GM21515 (cell line): ENCODE measurements at regions not wholly inside any gene's neighbourhood (a gene's known extent, or its start where the extent isn't known, plus 50 kb on each side); places are given as distances from the start of the nearest gene placed in this dataset.

ENCODE experiments used
- ATAC-seq: cut with Tn5 transposase; IDR thresholded peaks from one replicate; pipeline ENCODE4 v1.9.1; 2021; ENCODE audit not compliant: unreplicated experiment

DNA sequence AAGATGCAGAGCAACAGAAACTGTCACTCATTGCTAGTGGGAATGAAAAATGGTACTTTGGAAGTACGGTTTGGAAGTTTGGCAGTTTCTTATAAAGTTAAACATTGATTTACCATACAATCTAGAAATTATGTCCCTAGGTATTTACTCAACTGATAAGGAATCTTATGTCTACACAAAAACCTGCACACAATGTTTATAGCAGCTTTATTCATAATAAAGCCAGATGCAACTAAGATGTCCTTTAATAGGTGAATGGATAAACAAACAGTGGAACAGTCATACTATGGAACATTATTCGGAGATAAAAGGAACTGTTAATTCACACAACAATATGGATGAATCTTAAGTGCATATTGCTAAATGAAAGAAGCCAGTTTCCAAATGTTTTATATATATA, 96.2 kb upstream of the SIRPA start:
- no peak for ATAC-seq

DNA sequence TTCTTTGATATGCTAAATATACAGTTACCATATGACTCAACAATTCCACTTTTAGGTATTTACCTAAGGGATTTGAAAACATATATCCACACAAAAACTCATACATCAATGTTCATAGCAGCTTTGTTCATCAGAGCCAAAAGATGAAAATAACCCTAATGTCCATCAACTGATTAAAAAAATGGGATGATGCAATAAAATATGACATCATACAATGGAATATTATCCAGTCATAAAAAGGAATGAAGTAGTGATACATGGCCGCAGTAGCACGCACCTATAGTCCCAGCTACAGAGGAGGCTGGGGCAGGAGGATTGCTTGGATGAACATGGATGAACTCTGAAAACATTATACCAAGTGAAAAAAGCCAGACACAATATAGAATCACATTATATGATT, 101.4 kb upstream of the SIRPA start:
- no peak for ATAC-seq

DNA sequence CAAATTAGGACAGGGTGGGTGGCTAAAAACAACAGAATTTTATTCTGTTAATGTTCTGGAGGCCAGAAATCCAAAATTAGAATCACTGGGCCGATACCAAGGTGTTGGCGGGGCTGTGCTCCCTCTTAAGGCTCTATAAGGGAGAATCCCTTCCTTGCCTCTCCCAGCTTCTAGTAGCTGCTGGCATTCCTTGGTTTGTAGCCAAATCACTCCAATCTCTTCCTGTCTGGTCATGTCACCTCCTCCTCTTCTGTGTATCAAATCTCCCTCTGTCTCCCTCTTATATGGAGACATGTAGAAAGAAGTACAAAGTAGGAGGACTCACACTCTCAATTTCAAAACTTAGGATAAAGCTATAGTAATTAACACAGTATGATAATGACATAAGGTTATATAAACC, 102.9 kb upstream of the SIRPA start:
- ATAC-seq = no peak

DNA sequence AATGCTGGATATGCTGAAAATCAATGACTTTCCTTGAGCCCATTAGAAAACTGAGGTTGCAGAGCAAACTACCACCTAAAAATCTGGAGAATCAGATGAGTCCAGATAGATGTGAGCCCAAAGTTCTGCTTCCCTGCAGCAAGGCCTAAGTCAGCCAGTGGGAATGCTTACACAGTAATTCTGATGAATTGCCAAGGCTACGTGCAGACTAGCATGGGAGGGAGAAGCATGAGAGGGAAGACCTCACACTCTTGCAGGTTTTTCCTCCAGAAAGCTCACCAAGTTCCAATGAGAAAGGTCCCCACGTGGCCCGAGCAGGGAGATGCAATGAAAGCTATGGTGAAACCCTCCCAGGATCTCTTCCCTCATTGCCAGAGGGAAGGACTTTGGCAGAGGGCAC, 104.8 kb upstream of the SIRPA start:
- no peak for ATAC-seq

DNA sequence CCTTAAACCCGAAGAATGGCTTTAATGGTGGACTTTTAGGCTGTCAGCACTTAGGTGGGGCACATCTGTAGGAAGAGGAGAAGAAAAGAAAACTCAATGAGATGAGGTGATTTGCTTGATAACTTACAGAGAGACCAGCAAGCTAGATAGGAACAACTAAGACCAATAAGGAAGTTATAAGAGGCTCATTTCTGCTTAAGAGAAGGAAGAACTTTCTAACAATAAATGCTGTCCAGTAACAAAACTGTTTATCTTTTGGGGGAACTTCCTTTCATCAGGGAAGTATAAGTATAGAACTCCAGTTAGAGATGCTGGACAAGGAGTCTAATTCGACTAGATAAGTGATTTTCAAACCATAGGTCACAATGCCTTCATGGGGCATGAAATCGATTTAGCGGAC, 107.2 kb upstream of the SIRPA start:
- ATAC-seq = no peak

DNA sequence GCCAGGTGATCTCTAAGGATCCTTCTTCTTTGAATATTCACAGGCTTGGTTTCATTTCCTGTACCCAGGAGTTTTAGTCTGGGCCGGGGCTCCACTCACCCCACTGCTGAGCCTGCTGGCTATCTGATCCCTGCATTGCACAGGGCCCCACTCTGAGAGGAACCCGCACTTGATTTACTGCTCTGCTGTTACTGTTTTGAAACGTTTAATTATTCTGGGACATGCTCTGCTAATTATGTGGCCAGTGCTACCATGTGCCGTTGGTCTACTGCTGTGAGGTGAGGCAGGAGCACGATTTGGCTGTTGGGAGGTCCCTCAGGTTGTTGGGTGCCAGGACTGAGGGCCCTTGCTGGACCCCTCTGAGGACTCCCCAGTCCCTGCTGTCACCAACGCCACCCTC, 108.7 kb upstream of the SIRPA start:
- ATAC-seq = no peak

DNA sequence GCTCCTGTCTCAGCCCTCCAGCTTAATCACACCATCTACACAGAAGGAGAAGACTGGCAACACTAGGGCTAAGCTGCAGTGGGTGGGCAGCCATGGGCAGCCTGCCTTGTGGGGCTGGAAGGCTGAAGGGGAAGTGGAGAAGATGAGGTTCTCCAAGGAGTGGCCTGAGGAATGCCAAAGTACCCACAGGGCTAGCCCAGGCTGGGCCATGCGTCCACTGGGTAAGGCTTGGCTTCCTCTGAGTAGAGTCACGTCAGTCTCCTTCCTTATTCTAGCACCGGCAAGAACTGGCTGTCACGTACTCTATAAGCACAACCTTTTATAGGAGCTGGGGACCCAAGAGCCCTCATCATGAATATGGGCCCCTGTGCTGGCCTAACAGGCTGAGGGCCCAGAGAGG, 110.6 kb upstream of the SIRPA start:
- no peak for ATAC-seq

DNA sequence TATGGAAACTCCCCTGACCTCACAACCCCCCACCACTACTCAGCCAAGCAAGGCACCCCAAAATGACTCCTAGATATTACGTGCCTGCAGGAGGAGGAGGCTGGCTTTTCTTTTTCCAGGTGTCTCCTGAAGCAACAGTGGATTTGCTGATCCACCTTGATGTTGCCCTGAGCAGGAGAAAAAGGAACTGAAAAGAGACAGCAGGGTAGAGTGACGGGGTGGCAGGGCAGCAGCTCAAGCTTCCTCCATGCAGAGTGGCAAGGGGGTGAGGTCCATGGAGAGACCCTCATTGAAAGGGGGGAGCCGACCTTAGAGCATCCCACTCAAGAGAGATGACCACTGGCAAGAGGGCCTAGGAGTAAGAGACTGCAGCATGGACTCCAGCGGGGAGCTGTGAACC, 112.0 kb upstream of the SIRPA start:
- ATAC-seq = no peak

DNA sequence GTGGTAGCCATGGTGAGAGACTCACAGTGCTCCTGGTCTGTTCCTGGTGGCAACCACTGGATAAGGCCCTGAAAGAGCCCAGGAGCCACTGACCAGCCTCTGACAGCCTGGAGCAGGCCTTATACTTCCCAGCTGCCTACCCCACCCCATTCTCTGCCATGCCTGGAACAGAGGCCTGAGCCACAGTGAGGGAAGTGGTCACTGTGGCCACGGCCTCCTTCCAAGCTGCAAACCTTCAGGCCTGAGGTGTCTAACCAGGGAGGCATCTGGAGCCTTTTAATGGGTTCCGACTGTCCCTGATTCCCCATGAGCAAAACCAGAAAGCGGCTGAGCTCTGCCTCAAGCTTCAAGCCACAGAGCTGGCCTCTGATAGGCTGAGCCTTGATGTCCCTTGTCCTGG, 113.0 kb upstream of the SIRPA start:
- no peak for ATAC-seq

DNA sequence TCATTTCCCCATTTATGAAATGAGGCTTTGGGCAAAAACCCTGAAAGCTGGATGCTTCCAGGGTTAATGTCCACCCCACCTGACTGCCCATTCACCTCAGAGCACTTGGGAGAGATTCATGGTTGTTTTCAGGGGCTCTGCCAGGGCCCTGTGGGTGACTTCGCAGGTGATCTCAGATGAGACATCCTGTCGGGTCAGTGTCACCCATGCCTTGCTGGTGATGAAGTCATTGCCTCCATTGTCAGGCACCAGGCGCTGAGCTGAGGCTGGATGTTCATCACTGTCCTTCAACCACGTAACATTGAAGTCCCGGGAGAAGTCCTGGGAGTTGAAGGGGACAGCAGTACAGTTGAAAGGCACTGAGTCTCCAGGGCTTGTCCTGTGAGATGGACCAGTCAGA, 115.6 kb upstream of the SIRPA start:
- no peak for ATAC-seq

DNA sequence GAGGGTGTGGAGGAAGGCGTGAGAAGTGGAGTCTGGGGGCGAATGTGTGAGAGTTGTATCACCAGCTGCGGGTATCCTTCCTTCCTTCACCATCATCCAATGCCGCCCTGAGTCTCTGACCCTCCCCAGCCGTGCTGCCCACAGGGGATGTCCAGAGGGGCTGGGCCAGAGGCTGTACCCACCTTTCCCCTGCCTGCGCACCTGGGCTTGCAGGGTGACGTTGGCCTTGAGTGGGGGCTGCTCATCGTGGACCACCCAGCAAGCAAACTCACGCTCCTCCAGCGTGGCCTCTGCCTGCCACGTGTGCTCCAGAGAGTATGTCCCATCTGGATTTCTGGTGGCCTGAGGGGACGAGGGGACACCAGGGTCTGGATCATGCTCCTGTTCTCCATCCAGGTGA, 116.9 kb upstream of the SIRPA start:
- no peak for ATAC-seq

DNA sequence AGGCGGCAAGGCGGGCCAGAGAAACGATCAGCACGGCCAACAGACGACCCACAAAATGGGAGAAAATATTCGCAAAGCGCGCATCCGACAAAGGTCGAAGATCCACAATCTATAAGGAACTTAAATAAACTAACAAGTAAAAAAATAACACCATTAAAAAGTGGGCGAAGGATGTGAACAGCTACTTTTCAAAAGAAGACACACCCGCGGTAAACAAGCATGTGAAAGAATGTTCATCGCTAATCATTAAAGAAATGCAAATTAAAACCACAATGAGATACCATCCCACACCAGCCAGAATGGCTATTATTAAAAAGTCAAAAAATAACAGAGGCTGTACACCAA, 117.8 kb upstream of the SIRPA start:
- no peak for ATAC-seq

DNA sequence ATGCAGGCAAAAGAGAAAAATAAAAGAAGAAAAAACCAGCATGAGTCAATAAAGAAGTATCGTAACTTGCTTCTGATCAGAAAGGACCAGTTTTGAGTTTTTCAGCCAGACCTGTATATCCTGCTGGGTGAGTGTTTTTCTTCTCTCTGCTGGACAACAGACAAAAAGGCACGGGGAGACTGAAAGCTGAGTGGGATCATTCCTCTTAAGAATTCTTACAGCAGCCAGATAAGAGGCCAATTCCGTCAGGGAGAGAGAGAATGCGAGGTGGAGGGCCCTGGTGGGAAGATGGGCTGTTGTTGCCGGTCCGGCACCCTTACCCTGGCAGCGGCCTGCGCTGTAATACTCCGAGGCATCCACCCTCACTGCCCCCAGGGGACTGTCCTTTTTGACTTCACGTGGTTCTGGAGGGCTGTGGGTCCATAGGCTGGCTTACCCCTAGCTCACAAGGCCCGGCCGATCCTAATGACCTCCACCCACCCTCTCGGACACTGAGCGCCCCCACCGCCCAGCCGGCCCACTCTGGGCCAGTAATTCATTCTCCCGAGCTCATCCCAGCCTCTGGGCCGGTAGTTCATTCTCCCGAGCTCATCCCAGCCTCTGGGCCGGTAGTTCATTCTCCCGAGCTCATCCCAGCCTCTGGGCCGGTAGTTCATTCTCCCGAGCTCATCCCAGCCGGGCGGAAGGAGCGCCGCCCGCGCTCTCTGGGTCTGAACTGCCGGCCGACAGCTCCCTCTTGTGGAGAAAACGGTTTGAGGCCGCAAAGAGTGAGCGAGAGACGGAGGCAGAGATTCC, 118.3 kb upstream of the SIRPA start:
- ATAC-seq = no peak

DNA sequence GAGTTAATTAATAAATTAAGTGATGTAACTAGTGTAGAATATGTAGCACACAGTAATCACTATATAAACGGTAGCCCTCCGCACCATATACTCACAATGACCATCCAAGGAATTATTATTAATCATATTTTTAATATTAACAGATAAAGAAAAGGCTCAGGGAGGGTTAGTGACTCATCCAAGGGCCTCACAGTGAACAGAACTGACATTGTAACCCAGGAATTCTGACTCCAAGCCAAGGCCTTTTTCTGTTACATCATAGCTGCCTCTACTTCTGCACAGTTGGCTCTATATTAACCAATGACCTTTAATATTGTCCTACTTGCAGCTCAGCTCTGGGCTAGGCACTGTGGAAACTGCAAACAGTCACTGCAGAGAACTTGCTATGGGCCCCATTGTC, 117.5 kb upstream of the SIRPG start:
- no peak for ATAC-seq

DNA sequence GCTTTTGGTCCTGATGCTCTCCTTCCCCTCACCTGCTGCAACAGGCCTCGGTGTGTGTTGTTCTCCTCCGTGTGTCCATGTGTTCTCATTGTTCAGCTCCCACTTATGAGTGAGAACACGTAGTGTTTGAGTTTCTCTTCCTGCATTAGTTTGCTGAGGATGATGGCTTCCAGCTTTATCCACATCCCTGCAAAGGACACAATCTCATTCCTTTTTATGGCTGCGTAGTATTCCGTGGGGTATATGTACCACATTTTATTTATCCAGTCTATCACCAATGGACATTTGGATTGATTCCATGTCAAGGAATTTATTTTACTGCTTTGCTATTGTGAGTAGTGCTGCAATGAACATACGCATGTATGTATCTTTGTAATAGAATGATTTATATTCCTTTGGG, 116.9 kb upstream of the SIRPG start:
- no peak for ATAC-seq

DNA sequence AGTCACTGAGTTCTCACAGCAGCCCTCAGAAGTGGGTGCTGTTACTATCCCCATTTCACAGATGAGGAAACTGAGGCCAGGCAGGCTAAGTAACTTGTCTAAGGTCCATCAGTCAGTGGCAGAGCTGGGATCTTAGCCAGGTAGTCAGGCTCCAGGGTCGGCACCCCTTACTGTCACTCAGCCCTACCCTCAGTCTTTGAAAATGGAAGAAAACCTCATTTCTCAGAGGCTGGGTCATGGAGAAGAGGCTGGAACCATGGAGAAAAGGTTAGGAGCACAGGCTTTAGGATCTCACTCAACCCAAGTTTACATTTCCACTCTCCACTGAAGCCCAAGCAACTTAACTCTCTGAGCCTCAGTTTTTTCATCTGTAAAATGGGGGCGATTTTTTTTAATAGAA, 116.2 kb upstream of the SIRPG start:
- no peak for ATAC-seq

DNA sequence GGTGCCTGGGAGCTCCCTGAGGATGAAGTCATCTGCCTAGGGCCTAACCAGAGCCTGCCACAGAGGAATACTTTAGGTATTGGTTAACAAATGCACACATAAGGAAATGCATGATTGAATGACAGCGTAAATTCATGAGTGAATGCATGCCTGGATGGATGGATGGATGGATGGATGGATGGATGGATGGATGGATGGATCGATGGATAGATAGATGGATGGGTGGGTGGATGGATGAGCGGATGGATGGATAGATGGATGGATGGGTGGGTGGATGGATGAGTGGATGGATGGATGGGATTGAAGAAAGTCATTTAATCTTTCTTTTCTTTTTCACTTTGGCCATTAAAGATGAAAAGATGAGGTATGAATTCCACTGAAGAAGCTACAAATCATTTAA, 111.9 kb upstream of the SIRPG start:
- no peak for ATAC-seq

DNA sequence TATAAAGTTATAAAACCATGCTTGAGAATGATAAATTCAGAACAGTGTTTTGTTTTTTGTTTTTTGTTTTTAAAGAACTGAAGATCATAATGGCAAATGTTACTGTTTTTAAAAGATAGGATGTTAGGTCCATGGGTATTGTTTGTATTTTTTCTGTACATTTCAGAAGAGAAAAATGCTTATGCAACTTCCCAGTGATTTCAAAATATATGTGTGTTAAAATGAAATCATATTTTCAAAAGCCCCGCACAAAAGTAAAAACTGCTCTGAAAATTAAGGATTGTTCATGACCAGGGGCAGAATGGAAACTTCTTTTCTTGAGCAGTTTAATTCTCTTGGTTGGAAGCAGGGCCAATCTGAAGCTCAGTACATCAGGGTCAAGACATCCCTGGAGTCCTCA, 109.2 kb upstream of the SIRPG start:
- ATAC-seq = no peak

DNA sequence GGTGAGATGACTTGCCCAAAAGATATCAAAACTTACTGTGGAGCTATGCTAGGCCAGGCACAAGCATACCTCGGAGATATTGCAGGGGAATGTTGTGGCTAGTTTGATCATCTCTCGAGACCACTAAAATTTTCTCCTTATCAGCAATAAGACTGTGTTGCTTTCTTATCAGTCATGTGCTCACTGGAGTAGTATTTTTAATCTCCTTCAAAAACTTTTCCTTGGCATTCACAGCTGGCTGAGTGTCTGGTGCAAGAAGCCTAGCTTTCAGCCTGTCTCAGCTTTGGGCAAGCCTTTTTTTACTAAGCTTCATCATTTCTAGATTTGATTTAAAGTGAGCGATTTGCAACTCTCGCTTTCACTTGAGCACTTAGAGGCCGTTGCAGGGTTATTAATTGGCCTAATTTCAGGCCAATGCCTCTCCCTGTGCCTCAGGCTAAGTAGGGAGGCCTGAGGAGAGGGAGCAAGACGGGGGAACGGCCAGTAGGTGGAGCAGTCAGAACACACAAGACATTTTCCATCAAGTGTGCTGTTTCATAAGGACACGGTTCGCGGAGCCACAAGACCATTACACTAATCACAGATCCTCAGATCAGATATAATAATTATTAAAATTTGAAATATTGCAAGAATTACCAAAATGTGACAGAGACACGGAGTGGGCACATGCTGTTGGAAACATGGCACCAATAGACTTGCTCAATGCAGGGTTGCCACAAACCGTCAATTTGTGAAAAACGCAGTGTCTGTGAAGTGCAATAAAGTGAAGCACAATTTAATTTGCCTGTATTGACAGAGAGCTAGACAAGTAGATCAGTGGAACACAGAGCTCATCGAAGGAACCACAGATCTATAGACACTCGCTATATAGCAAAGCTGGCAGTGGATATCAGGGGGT, 106.8 kb upstream of the SIRPG start:
- ATAC-seq = peak; percentile 68

DNA sequence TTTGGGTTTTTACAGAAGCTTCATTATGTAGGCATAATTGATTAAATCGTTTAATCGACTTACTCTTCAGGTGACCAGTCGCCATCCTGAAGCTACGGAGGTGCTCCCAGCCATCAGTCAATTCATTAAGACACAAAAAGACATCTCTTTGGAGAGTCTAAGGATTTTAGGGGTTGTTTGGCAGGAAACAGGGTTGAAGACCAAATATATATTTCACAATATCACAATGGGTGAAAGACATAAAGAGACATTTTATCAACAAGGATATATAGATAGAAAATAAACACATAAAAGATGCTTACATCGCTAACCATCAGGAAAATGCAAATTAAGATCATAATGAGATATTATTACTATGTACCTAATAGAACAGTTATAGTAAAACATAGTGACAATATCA, 104.0 kb upstream of the SIRPG start:
- ATAC-seq = no peak

DNA sequence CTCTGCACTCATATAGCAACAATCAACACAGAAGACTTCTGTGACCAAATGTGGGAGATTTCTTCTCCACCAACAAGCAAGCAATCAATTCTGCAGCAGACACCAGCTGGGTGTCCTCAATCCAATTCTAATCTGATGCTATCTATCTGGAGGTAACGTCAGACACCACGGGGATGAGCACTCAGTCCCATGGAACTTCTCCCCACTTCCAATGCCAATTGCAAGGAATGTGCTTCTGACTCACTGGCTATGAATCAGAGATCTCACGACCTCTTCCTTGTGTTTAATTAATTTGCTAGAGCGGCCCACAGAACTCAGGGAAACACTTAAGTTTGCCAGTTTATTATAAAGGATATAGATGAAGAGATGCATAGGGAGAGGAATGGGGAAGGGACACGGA, 103.5 kb upstream of the SIRPG start:
- no peak for ATAC-seq

DNA sequence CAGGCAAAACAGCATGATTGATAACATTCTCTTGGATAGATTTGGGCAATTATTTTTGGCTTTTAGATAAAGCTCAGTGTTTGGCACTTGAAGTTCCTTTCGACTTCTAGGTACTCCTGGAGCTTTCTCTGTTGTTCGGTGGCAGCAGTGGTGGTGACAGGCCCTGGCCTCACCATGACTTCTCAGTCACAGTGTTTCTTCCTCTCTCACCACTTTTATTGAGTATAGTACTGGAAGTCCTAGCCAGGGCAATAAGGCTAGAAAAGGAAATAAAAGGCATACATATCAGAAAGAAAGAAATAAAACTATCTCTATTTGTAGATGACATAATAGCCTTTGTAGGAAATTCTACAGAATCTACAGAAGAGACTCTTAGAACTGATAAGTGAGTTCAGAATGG, 101.2 kb upstream of the SIRPG start:
- no peak for ATAC-seq
